ENCODE measurements at regions not wholly inside any gene's neighbourhood (a gene's known extent, or its start where the extent isn't known, plus 50 kb on each side); places are given as distances from the start of the nearest gene placed in this dataset.

GRCh38 chr1:68331117-68331865, 99.0 kb upstream of the WLS start:
- DNase-seq: no peak

GRCh38 chr1:68330391-68330790, 98.1 kb upstream of the WLS start:
- DNase-seq: no peak

- DNase-seq: no peak
These were observed 96.9 kb upstream of the WLS start for GRCh38 chr1:68329096-68329835.

- DNase-seq: no peak
These were observed 96.2 kb upstream of the WLS start for GRCh38 chr1:68328490-68328889.

GRCh38 chr1:68327414-68327813, 95.1 kb upstream of the WLS start:
- no peak for DNase-seq

- no peak for DNase-seq
These were observed 94.2 kb upstream of the WLS start for GRCh38 chr1:68326481-68326880.

GRCh38 chr1:68324316-68324715, 92.0 kb upstream of the WLS start:
- no peak for DNase-seq

- DNase-seq: no peak
These were observed 90.7 kb upstream of the WLS start for GRCh38 chr1:68322837-68323687.

- no peak for DNase-seq
These were observed 89.8 kb upstream of the WLS start for GRCh38 chr1:68322096-68322495.

GRCh38 chr1:68321084-68321685, 88.9 kb upstream of the WLS start:
- DNase-seq: peak; percentile 33

GRCh38 chr1:68320349-68320748, 88.0 kb upstream of the WLS start:
- no peak for DNase-seq

GRCh38 chr1:68319907-68320306, 87.6 kb upstream of the WLS start:
- no peak for DNase-seq

- no peak for DNase-seq
These were observed 85.2 kb upstream of the WLS start for GRCh38 chr1:68317543-68317942.

GRCh38 chr1:68314151-68314780, 81.9 kb upstream of the WLS start:
- no peak for DNase-seq

- DNase-seq: no peak
These were observed 81.4 kb upstream of the WLS start for GRCh38 chr1:68313735-68314134.

GRCh38 chr1:68308034-68308433, 75.7 kb upstream of the WLS start:
- DNase-seq: no peak

- no peak for DNase-seq
These were observed 75.1 kb upstream of the WLS start for GRCh38 chr1:68307378-68307787.

- DNase-seq: no peak
These were observed 69.2 kb upstream of the WLS start for GRCh38 chr1:68301471-68302001.

GRCh38 chr1:68294367-68295066, 62.2 kb upstream of the WLS start:
- no peak for DNase-seq

GRCh38 chr1:68293609-68294366, 61.5 kb upstream of the WLS start:
- no peak for DNase-seq

- DNase-seq: no peak
These were observed 60.8 kb upstream of the WLS start for GRCh38 chr1:68293122-68293521.
